ENCODE measurements at regions not wholly inside any gene's neighbourhood (a gene's known extent, or its start where the extent isn't known, plus 50 kb on each side); places are given as distances from the start of the nearest gene placed in this dataset.

- Histone ChIP-seq H3K9me3 (no peaks in the 10 kb centered on the region), H3K36me3 (ENCODE audit: control insufficient read depth in 2 of 2, extremely low read depth in 1 of 2, insufficient read depth in 1 of 2, low read length in 1 of 2) (no peaks in the 10 kb centered on the region), H3K4me3 (ENCODE audit: control insufficient read depth in 1 of 2, extremely low read depth in 1 of 2, low read length in 1 of 2) (no peak overlapping the region), H3K27ac (ENCODE audit: low read length) (no peak overlapping the region), H3K27me3 (replicated peaks in 1 of 2; ENCODE audit: control insufficient read depth in 2 of 2, extremely low read depth in 1 of 2, insufficient read depth in 2 of 2, low read length in 1 of 2) (no peaks in the 10 kb centered on the region), H3K4me1 (ENCODE audit: control insufficient read depth in 1 of 2, extremely low read depth in 1 of 2, insufficient read depth in 2 of 2, low read length in 2 of 2) (no peaks in the 10 kb centered on the region)
- Mint-ChIP-seq H3K36me3 (no peaks in the 10 kb centered on the region), H3K9me3 (peaks cover 0 to 8% (median 0%) of the 10 kb centered on the region in 3 donors), H3K27ac (no peak overlapping the region), H3K4me3 (no peak overlapping the region), H3K27me3 (no peaks in the 10 kb centered on the region), H3K4me1 (no peaks in the 10 kb centered on the region)
- ATAC-seq (replicated peaks in 1 of 4) (no peak), DNase-seq (no peak)
- no CpG with 5 or more reads among the region's 3 CpGs for WGBS (ENCODE audit: insufficient coverage)
- ChIA-PET POLR2A (no interaction called here), CTCF (no interaction called here)
Observed at GRCh38 chr6:113329942-113330635, 527.1 kb upstream of the MARCKS start.

GRCh38 chr6:113330636-113330946 lies 526.6 kb upstream of the MARCKS start:
- WGBS (ENCODE audit: insufficient coverage) = no CpG with 5 or more reads among the region's 2 CpGs
- ChIA-PET CTCF (no interaction called here), POLR2A (no interaction called here)
- Histone ChIP-seq H3K9me3 (no peaks in the 10 kb centered on the region), H3K4me3 (ENCODE audit: control insufficient read depth in 1 of 2, extremely low read depth in 1 of 2, low read length in 1 of 2) (no peak overlapping the region), H3K27ac (ENCODE audit: low read length) (no peak overlapping the region), H3K36me3 (ENCODE audit: control insufficient read depth in 2 of 2, extremely low read depth in 1 of 2, insufficient read depth in 1 of 2, low read length in 1 of 2) (no peaks in the 10 kb centered on the region), H3K27me3 (replicated peaks in 1 of 2; ENCODE audit: control insufficient read depth in 2 of 2, extremely low read depth in 1 of 2, insufficient read depth in 2 of 2, low read length in 1 of 2) (no peaks in the 10 kb centered on the region), H3K4me1 (ENCODE audit: control insufficient read depth in 1 of 2, extremely low read depth in 1 of 2, insufficient read depth in 2 of 2, low read length in 2 of 2) (no peaks in the 10 kb centered on the region)
- ATAC-seq (replicated peaks in 1 of 4) = no peak
- peaks cover 0 to 8% (median 0%) of the 10 kb centered on the region in 3 donors for H3K9me3 Mint-ChIP-seq
- DNase-seq = no peak
- no peaks in the 10 kb centered on the region for H3K36me3 Mint-ChIP-seq
- no peak overlapping the region for H3K27ac Mint-ChIP-seq
- no peaks in the 10 kb centered on the region for H3K4me1 Mint-ChIP-seq
- H3K27me3 Mint-ChIP-seq = no peaks in the 10 kb centered on the region
- no peak overlapping the region for H3K4me3 Mint-ChIP-seq

GRCh38 chr6:113331021-113331420 lies 526.1 kb upstream of the MARCKS start:
- H3K4me3 ChIP-seq (ENCODE audit: control insufficient read depth in 1 of 2, extremely low read depth in 1 of 2, low read length in 1 of 2) = no peak overlapping the region
- Mint-ChIP-seq H3K9me3 (peaks cover 0 to 8% (median 0%) of the 10 kb centered on the region in 3 donors), H3K27ac (no peak overlapping the region), H3K4me1 (no peaks in the 10 kb centered on the region), H3K36me3 (no peaks in the 10 kb centered on the region), H3K27me3 (no peaks in the 10 kb centered on the region), H3K4me3 (no peak overlapping the region)
- no peaks in the 10 kb centered on the region for H3K27me3 ChIP-seq (replicated peaks in 1 of 2; ENCODE audit: control insufficient read depth in 2 of 2, extremely low read depth in 1 of 2, insufficient read depth in 2 of 2, low read length in 1 of 2)
- ATAC-seq (replicated peaks in 1 of 4) (no peak), DNase-seq (no peak)
- H3K36me3 ChIP-seq (ENCODE audit: control insufficient read depth in 2 of 2, extremely low read depth in 1 of 2, insufficient read depth in 1 of 2, low read length in 1 of 2) = no peaks in the 10 kb centered on the region
- H3K9me3 ChIP-seq = no peaks in the 10 kb centered on the region
- H3K27ac ChIP-seq (ENCODE audit: low read length) = no peak overlapping the region
- ChIA-PET POLR2A (no interaction called here), CTCF (no interaction called here)
- H3K4me1 ChIP-seq (ENCODE audit: control insufficient read depth in 1 of 2, extremely low read depth in 1 of 2, insufficient read depth in 2 of 2, low read length in 2 of 2) = no peaks in the 10 kb centered on the region

- Histone ChIP-seq H3K27ac (ENCODE audit: low read length) (no peak overlapping the region), H3K36me3 (ENCODE audit: control insufficient read depth in 2 of 2, extremely low read depth in 1 of 2, insufficient read depth in 1 of 2, low read length in 1 of 2) (no peaks in the 10 kb centered on the region), H3K27me3 (replicated peaks in 1 of 2; ENCODE audit: control insufficient read depth in 2 of 2, extremely low read depth in 1 of 2, insufficient read depth in 2 of 2, low read length in 1 of 2) (no peaks in the 10 kb centered on the region), H3K4me3 (ENCODE audit: control insufficient read depth in 1 of 2, extremely low read depth in 1 of 2, low read length in 1 of 2) (no peak overlapping the region), H3K9me3 (no peaks in the 10 kb centered on the region), H3K4me1 (ENCODE audit: control insufficient read depth in 1 of 2, extremely low read depth in 1 of 2, insufficient read depth in 2 of 2, low read length in 2 of 2) (no peaks in the 10 kb centered on the region)
- CTCF ChIA-PET = no interaction called here
- H3K4me3 Mint-ChIP-seq = no peak overlapping the region
- DNase-seq (no peak), ATAC-seq (replicated peaks in 1 of 4) (no peak)
- POLR2A ChIA-PET = no interaction called here
- H3K27ac Mint-ChIP-seq = no peak overlapping the region
- no peaks in the 10 kb centered on the region for H3K36me3 Mint-ChIP-seq
- H3K4me1 Mint-ChIP-seq = no peaks in the 10 kb centered on the region
- peaks cover 0 to 5% (median 4%) of the 10 kb centered on the region in 3 donors for H3K9me3 Mint-ChIP-seq
- H3K27me3 Mint-ChIP-seq = no peaks in the 10 kb centered on the region
Observed at GRCh38 chr6:113338644-113339043, 518.5 kb upstream of the MARCKS start.

GRCh38 chr6:113339209-113339608 lies 517.9 kb upstream of the MARCKS start:
- no peaks in the 10 kb centered on the region for H3K9me3 ChIP-seq
- H3K4me3 ChIP-seq (ENCODE audit: control insufficient read depth in 1 of 2, extremely low read depth in 1 of 2, low read length in 1 of 2) = no peak overlapping the region
- no peaks in the 10 kb centered on the region for H3K4me1 ChIP-seq (ENCODE audit: control insufficient read depth in 1 of 2, extremely low read depth in 1 of 2, insufficient read depth in 2 of 2, low read length in 2 of 2)
- ChIA-PET CTCF (no interaction called here), POLR2A (no interaction called here)
- H3K27me3 ChIP-seq (replicated peaks in 1 of 2; ENCODE audit: control insufficient read depth in 2 of 2, extremely low read depth in 1 of 2, insufficient read depth in 2 of 2, low read length in 1 of 2) = no peaks in the 10 kb centered on the region
- ATAC-seq (replicated peaks in 1 of 4) = no peak
- no peak overlapping the region for H3K4me3 Mint-ChIP-seq
- no peak overlapping the region for H3K27ac Mint-ChIP-seq
- H3K36me3 Mint-ChIP-seq = no peaks in the 10 kb centered on the region
- H3K36me3 ChIP-seq (ENCODE audit: control insufficient read depth in 2 of 2, extremely low read depth in 1 of 2, insufficient read depth in 1 of 2, low read length in 1 of 2) = no peaks in the 10 kb centered on the region
- H3K4me1 Mint-ChIP-seq = no peaks in the 10 kb centered on the region
- no peak overlapping the region for H3K27ac ChIP-seq (ENCODE audit: low read length)
- DNase-seq = no peak
- H3K27me3 Mint-ChIP-seq = no peaks in the 10 kb centered on the region
- peaks cover 0 to 4% (median 4%) of the 10 kb centered on the region in 3 donors for H3K9me3 Mint-ChIP-seq

- Histone ChIP-seq H3K27ac (ENCODE audit: low read length) (no peak overlapping the region), H3K27me3 (replicated peaks in 1 of 2; ENCODE audit: control insufficient read depth in 2 of 2, extremely low read depth in 1 of 2, insufficient read depth in 2 of 2, low read length in 1 of 2) (no peaks in the 10 kb centered on the region), H3K4me3 (ENCODE audit: control insufficient read depth in 1 of 2, extremely low read depth in 1 of 2, low read length in 1 of 2) (no peak overlapping the region), H3K36me3 (ENCODE audit: control insufficient read depth in 2 of 2, extremely low read depth in 1 of 2, insufficient read depth in 1 of 2, low read length in 1 of 2) (no peaks in the 10 kb centered on the region), H3K9me3 (no peaks in the 10 kb centered on the region), H3K4me1 (ENCODE audit: control insufficient read depth in 1 of 2, extremely low read depth in 1 of 2, insufficient read depth in 2 of 2, low read length in 2 of 2) (no peaks in the 10 kb centered on the region)
- WGBS (ENCODE audit: insufficient coverage) = 87% methylated on average over 3 of the region's 4 CpGs
- POLR2A ChIA-PET = no interaction called here
- no peak overlapping the region for H3K4me3 Mint-ChIP-seq
- no peaks in the 10 kb centered on the region for H3K36me3 Mint-ChIP-seq
- H3K9me3 Mint-ChIP-seq = peaks cover 0 to 4% (median 4%) of the 10 kb centered on the region in 3 donors
- H3K27ac Mint-ChIP-seq = no peak overlapping the region
- CTCF ChIA-PET = interaction anchor here in 1 of 2 donors (0.7 kb wide), 1 partner anchor 218 kb away, joined by 10 read pairs; no protein-coding TSS in a partner anchor
- H3K4me1 Mint-ChIP-seq = no peaks in the 10 kb centered on the region
- DNase-seq (no peak), ATAC-seq (replicated peaks in 1 of 4) (no peak)
- no peaks in the 10 kb centered on the region for H3K27me3 Mint-ChIP-seq
Observed at GRCh38 chr6:113340371-113340770, 516.8 kb upstream of the MARCKS start.

- no peak overlapping the region for H3K27ac ChIP-seq (ENCODE audit: low read length)
- no peaks in the 10 kb centered on the region for H3K4me1 ChIP-seq (ENCODE audit: control insufficient read depth in 1 of 2, extremely low read depth in 1 of 2, insufficient read depth in 2 of 2, low read length in 2 of 2)
- H3K4me1 Mint-ChIP-seq = no peaks in the 10 kb centered on the region
- no peaks in the 10 kb centered on the region for H3K27me3 ChIP-seq (replicated peaks in 1 of 2; ENCODE audit: control insufficient read depth in 2 of 2, extremely low read depth in 1 of 2, insufficient read depth in 2 of 2, low read length in 1 of 2)
- WGBS (ENCODE audit: insufficient coverage) = 50% methylated on average over 1 of the region's 1 CpG
- no peak overlapping the region for H3K4me3 ChIP-seq (ENCODE audit: control insufficient read depth in 1 of 2, extremely low read depth in 1 of 2, low read length in 1 of 2)
- H3K9me3 ChIP-seq = no peaks in the 10 kb centered on the region
- peaks cover 0 to 4% (median 0%) of the 10 kb centered on the region in 3 donors for H3K9me3 Mint-ChIP-seq
- no peak for ATAC-seq (replicated peaks in 1 of 4)
- H3K27me3 Mint-ChIP-seq = no peaks in the 10 kb centered on the region
- H3K27ac Mint-ChIP-seq = no peak overlapping the region
- H3K36me3 ChIP-seq (ENCODE audit: control insufficient read depth in 2 of 2, extremely low read depth in 1 of 2, insufficient read depth in 1 of 2, low read length in 1 of 2) = no peaks in the 10 kb centered on the region
- ChIA-PET CTCF (no interaction called here), POLR2A (no interaction called here)
- DNase-seq = no peak
- H3K4me3 Mint-ChIP-seq = no peak overlapping the region
- no peaks in the 10 kb centered on the region for H3K36me3 Mint-ChIP-seq
Observed at GRCh38 chr6:113343940-113344339, 513.2 kb upstream of the MARCKS start.
